ENCODE measurements at regions not wholly inside any gene's neighbourhood (a gene's known extent, or its start where the extent isn't known, plus 50 kb on each side); places are given as distances from the start of the nearest gene placed in this dataset.
A peak's percentile ranks its signal among the peaks of the same experiment; 100 is the strongest.

DNA sequence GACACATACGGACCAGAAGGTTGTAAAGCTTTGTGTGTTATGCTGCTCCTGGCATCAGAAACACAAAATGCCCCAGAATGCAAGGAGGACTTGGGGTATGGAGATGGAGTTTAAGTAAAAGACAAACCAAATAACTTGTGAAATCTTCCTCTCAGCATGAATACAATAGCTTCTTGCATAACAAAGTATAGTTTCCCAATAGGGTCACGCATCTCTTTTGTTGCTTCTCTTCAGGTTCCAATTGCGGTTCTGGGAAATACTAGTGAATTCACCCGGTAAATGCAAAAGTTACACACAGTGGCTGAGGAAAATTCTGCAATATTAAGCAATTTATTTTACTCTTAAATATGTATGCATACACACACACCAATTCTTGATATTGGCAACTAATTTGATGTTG lies 339.2 kb upstream of the EPHA4 start:
- H3K27ac Mint-ChIP-seq (ENCODE audit: unreplicated experiment) = no peak overlapping the region
- H3K9me3 Mint-ChIP-seq = no peaks in the 10 kb centered on the region
- H3K36me3 Mint-ChIP-seq (ENCODE audit: low read depth) = no peaks in the 10 kb centered on the region
- TF ChIP-seq, protein P1, sequence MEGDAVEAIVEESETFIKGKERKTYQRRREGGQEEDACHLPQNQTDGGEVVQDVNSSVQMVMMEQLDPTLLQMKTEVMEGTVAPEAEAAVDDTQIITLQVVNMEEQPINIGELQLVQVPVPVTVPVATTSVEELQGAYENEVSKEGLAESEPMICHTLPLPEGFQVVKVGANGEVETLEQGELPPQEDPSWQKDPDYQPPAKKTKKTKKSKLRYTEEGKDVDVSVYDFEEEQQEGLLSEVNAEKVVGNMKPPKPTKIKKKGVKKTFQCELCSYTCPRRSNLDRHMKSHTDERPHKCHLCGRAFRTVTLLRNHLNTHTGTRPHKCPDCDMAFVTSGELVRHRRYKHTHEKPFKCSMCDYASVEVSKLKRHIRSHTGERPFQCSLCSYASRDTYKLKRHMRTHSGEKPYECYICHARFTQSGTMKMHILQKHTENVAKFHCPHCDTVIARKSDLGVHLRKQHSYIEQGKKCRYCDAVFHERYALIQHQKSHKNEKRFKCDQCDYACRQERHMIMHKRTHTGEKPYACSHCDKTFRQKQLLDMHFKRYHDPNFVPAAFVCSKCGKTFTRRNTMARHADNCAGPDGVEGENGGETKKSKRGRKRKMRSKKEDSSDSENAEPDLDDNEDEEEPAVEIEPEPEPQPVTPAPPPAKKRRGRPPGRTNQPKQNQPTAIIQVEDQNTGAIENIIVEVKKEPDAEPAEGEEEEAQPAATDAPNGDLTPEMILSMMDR (conservative IDR thresholded peaks at IDR 0.05) = no peak
- H3K4me1 Mint-ChIP-seq = peaks cover 25% of the 10 kb centered on the region
- DNase-seq (ENCODE audit: low read depth, low spot score) = no peak
- H3K27me3 Mint-ChIP-seq (ENCODE audit: low read depth) = no peaks in the 10 kb centered on the region
- no peak overlapping the region for H3K4me3 Mint-ChIP-seq

DNA sequence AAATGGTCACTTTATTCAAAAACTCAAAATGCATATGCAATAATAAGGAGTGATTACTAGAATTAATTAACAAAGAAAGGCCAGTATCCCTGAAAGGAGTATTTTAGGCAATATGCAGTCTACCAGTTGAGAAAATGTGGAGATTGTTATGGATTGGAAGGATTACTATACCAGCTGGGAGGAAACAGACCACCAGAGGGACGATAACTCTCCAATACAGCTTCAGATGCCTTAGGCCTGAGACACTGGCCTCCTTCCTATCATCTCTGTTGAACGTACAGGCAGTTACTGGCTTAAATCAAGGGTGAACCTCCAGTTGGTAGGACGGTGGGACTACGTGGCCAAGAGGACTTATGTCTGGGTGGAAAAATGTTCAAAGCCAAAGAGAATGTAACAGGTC lies 336.4 kb upstream of the EPHA4 start:
- no peak overlapping the region for H3K27ac Mint-ChIP-seq (ENCODE audit: unreplicated experiment)

DNA sequence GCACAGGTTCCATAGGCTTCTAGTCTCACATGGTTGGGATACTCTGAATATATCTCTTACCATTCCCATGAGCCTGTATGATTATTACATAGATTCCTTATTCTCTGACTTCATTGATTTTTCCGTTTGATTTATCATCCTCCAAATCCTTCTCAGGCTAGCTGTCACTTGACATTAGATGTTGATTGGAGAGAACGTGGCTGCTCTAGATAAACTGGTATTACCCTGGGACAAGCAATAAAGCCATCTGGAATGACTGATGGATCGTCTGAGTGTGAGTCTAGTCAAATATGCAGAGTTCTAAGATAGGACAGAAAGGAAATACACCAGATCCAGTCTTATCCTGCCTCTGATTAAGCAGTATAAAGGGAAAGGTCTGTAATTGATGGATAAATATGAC lies 325.6 kb upstream of the EPHA4 start:
- Mint-ChIP-seq H3K4me1 (peaks cover 13% of the 10 kb centered on the region), H3K27ac (ENCODE audit: unreplicated experiment) (no peak overlapping the region), H3K9me3 (peaks cover 4% of the 10 kb centered on the region), H3K4me3 (no peak overlapping the region), H3K27me3 (ENCODE audit: low read depth) (peaks cover 2% of the 10 kb centered on the region), H3K36me3 (ENCODE audit: low read depth) (peaks cover 5% of the 10 kb centered on the region)
- no peak for DNase-seq (ENCODE audit: low read depth, low spot score)
- TF ChIP-seq, protein P1 (conservative IDR thresholded peaks at IDR 0.05) = no peak

More for the DNA sequence above, 336.4 kb upstream of the EPHA4 start:
- Mint-ChIP-seq H3K9me3 (no peaks in the 10 kb centered on the region), H3K27me3 (ENCODE audit: low read depth) (no peaks in the 10 kb centered on the region), H3K4me3 (no peak overlapping the region), H3K4me1 (peaks cover 15% of the 10 kb centered on the region), H3K36me3 (ENCODE audit: low read depth) (no peaks in the 10 kb centered on the region)
- TF ChIP-seq, protein P1 (conservative IDR thresholded peaks at IDR 0.05) = no peak
- no peak for DNase-seq (ENCODE audit: low read depth, low spot score)

DNA sequence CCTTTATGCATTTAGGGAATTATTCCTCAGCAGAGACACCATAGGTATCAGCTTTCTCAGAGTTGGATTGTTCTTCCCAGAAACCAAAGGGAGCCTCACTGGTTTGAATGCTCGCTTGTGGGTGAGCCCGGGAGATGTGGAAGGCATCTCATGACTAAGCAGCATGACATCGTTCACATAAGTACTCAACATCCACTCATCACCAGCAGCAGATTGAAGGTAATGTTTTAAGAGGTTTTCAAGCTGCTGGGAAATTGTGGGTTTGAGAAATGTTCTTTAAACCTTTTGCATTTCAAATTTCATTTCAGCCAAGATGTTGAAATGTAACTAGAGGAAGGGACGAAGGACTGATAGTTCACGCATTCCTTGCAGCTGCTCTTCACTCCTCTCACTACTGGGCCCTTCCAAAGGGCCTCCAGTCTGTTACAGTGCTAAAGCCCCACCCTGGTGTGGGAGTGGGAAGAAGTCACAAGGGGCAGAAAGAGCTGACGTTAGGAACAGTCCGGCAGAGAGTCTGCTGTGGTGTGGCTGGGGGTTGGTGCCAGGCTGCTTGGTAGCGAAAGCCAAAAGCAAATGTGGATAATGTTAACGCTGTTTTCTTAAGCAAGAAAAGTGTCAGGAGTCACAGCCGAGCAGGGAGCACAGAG lies 324.5 kb upstream of the EPHA4 start:
- H3K27ac Mint-ChIP-seq (ENCODE audit: unreplicated experiment) = no peak overlapping the region
- peaks cover 5% of the 10 kb centered on the region for H3K36me3 Mint-ChIP-seq (ENCODE audit: low read depth)
- peaks cover 13% of the 10 kb centered on the region for H3K4me1 Mint-ChIP-seq
- TF ChIP-seq, protein P1 (conservative IDR thresholded peaks at IDR 0.05) = no peak
- DNase-seq (ENCODE audit: low read depth, low spot score) = no peak
- H3K4me3 Mint-ChIP-seq = no peak overlapping the region
- H3K9me3 Mint-ChIP-seq = peaks cover 4% of the 10 kb centered on the region
- H3K27me3 Mint-ChIP-seq (ENCODE audit: low read depth) = peaks cover 2% of the 10 kb centered on the region

DNA sequence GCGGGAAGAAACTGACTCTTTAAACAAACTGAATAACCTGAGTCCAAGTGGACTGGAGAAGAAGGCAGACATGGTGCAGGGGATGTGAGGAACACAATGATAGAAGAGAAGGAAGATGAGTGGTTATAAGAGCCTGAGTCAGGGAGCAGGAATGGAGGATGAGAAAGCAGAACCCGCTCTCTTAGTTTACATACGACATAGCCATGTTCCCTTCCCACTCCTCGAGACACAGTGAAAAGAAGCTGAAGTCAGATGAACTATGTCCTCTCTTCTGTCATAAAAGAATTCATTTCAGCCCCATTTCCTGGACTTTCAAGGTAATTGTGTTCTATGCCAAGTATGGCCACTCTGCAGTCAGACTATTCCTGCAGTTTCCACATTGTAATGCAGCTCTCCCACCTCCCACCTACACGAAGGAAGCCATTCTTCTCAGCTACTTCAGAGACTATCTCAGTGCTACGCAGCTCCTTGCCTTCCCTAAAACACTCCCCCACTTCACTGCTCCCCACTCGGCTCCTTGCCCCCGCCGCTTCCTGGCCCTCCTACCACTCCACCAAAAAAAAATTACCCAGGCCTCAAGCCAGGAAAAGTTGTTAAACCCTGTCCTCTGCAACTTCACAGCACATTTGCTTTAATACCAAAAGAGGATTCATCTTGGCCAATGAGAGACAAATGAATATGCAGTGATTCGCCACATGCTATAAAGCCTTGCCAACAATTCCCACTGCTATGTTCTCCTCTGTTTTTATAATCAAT lies 323.4 kb upstream of the EPHA4 start:
- H3K36me3 Mint-ChIP-seq (ENCODE audit: low read depth) = peaks cover 5% of the 10 kb centered on the region
- H3K27ac Mint-ChIP-seq (ENCODE audit: unreplicated experiment) = peak overlapping the region; percentile 5
- peaks cover 2% of the 10 kb centered on the region for H3K27me3 Mint-ChIP-seq (ENCODE audit: low read depth)
- no peak for DNase-seq (ENCODE audit: low read depth, low spot score)
- peaks cover 13% of the 10 kb centered on the region for H3K4me1 Mint-ChIP-seq
- H3K9me3 Mint-ChIP-seq = peaks cover 4% of the 10 kb centered on the region
- TF ChIP-seq, protein P1 (conservative IDR thresholded peaks at IDR 0.05) = no peak
- H3K4me3 Mint-ChIP-seq = no peak overlapping the region
